D721Med (cell line): ENCODE measurements at regions not wholly inside any gene's neighbourhood (a gene's known extent, or its start where the extent isn't known, plus 50 kb on each side); places are given as distances from the start of the nearest gene placed in this dataset.
"Not testable (repeated sequence)": the region's sequence is repeated elsewhere in the genome, so short reads cannot be mapped to it uniquely, and the experiment has no call there.

Experiments
- DNase-seq: peaks from one replicate; pipeline ENCODE4 v3.0.0; 2011; ENCODE audit warnings: low spot score; ENCODE audit not compliant: insufficient read length
- FAIRE-seq: peaks from 2 replicates; lab custom pipeline; 2011; peaks lifted over from hg19 to GRCh38; lab: Jason Lieb, UNC
- CTCF ChIP-seq: IDR thresholded peaks from 2 replicates; pipeline ENCODE4 v1.5.1; 2012; ENCODE audit warnings: mild to moderate bottlenecking, control low read depth; ENCODE audit not compliant: insufficient read depth; ENCODE audit errors: missing control alignments

GRCh38 chr9:3742586-3742985 lies 216.8 kb upstream of the RFX3 start:
- TF ChIP-seq CTCF, result no peak
- FAIRE-seq, result no peak
- no peak for DNase-seq

- no peak for FAIRE-seq
- TF ChIP-seq CTCF, result no peak
- DNase-seq, result no peak
These were observed 215.9 kb upstream of the RFX3 start for GRCh38 chr9:3741729-3742128.

GRCh38 chr9:3740690-3741419 lies 215.1 kb upstream of the RFX3 start:
- DNase-seq (no peak), FAIRE-seq (no peak)
- TF ChIP-seq CTCF, result no peak

GRCh38 chr9:3736161-3736560 lies 210.4 kb upstream of the RFX3 start:
- FAIRE-seq (no peak), DNase-seq (no peak)
- TF ChIP-seq CTCF, result no peak

GRCh38 chr9:3735251-3735650 lies 209.4 kb upstream of the RFX3 start:
- DNase-seq (no peak), FAIRE-seq (no peak)
- TF ChIP-seq CTCF, result no peak

- not testable (repeated sequence) for DNase-seq, FAIRE-seq
These were observed 207.9 kb upstream of the RFX3 start for GRCh38 chr9:3733527-3734262.

- no peak for TF ChIP-seq CTCF
- DNase-seq (no peak), FAIRE-seq (no peak)
These were observed 207.2 kb upstream of the RFX3 start for GRCh38 chr9:3733039-3733408.
